Fibroblast of skin of scalp (primary cell): ENCODE measurements at regions not wholly inside any gene's neighbourhood (a gene's known extent, or its start where the extent isn't known, plus 50 kb on each side); places are given as distances from the start of the nearest gene placed in this dataset.
"Not testable (repeated sequence)": the region's sequence is repeated elsewhere in the genome, so short reads cannot be mapped to it uniquely, and the experiment has no call there.

Experiments used
- DNase-seq: peaks from one replicate; pipeline ENCODE4 v3.0.0-alpha.2; 2013

GRCh38 chr4:123649250-123649644 lies 252.7 kb downstream of the SPRY1 start:
- no peak for DNase-seq

GRCh38 chr4:123649645-123650391 lies 253.2 kb downstream of the SPRY1 start:
- peak; percentile 89 for DNase-seq

DNA sequence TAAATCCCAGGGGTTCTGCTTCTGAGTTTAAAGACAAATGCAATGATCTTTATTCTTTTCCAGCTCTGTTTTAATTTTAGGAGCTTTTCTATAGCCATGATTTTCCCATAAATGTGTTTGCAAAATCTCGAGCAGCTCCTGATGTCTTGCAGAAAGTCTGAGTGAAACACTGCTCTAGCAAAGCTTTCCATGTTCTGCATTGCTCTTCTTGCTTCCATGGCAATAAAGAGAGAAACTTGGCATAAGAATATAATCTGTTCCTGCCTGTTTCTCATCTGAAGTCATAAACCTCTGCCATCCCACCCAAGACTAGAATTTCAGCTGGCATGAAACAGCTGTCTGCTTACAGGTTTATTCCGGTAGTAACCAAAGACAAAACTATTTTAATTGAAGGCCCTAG lies 254.5 kb downstream of the SPRY1 start:
- DNase-seq, result peak; percentile 19

- no peak for DNase-seq
Observed at GRCh38 chr4:123651536-123652180, 255.1 kb downstream of the SPRY1 start.

GRCh38 chr4:123652476-123652875 lies 255.9 kb downstream of the SPRY1 start:
- DNase-seq, result peak; percentile 77

DNA sequence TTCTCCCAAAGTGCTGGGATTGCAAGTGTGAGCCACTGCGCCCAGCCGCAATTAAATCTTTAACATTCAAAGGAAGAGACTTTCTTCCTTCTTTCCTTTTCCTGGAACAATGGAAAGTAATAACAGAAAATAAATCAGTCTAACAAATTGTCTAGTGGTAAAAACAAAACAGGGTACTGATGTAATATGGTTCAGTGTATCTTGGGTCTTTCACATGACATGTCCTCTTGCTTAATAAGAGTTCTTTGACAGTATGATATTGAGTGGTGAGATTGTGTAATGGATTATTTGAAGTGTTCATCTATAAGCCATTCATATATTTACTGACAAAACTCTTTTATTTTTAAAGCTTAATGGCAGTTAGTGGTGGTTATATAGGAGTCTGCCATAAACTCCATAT lies 256.6 kb downstream of the SPRY1 start:
- no peak for DNase-seq

GRCh38 chr4:123656746-123657294 lies 260.2 kb downstream of the SPRY1 start:
- DNase-seq, result not testable (repeated sequence)

DNA sequence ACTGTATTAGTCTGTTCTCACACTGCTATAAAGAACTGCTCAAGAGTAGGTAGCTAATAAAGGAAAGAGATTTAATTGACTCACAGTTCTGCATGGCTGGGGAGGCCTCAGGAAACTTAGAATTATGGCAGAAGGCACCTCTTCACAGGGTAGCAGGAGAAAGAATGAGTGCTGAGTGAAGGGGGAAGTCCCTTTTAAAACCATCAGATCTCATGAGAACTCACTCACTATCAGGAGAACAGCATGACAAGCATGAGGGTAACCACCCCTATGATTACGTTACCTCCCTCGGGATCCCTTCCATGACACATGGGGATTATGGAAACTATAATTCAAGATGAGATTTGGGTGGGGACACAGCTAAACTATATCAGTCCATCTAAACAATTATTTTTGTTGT lies 261.0 kb downstream of the SPRY1 start:
- not testable (repeated sequence) for DNase-seq

GRCh38 chr4:123659262-123659661 lies 262.7 kb downstream of the SPRY1 start:
- no peak for DNase-seq

DNA sequence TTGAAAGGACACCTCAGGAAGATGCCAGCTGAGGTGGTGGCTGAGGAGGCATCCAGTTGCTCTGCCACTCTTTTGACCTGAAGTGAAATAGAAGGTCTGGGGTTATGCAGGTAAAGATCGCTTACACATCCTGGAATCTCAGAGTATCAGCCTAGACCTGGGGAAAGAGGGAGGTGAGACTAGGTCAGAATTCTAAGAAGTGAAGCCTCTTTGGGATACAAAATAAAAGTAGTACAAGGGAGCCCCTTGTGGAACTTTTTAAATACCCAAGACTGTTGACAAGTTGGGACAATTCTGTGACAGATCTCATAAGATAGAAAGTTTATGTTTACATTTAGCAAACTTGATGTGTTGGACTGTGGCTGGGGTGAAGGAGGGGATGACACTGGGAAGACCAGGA lies 263.1 kb downstream of the SPRY1 start:
- DNase-seq, result no peak

- DNase-seq, result peak; percentile 85
Observed at GRCh38 chr4:123661080-123661737, 264.6 kb downstream of the SPRY1 start.

DNA sequence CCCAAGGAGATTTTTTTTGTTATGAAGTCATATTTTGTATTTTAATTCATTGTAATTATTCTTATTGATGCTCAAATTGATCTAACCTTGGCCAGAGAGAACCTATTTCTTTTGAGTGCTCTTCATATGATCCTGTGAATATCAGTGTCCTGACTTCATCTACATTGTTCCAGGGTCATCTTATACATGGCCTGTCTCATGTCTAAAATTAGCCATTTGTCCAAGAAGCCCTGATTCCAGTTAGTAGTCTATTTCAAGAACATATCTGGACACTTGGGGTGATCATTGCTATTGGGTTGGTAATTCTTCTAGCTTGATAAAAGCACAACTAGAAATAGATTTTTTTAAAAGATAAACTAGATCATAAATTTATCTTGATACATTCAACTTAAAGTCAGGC lies 266.2 kb downstream of the SPRY1 start:
- no peak for DNase-seq

GRCh38 chr4:123666486-123666885 lies 269.9 kb downstream of the SPRY1 start:
- DNase-seq, result no peak

DNA sequence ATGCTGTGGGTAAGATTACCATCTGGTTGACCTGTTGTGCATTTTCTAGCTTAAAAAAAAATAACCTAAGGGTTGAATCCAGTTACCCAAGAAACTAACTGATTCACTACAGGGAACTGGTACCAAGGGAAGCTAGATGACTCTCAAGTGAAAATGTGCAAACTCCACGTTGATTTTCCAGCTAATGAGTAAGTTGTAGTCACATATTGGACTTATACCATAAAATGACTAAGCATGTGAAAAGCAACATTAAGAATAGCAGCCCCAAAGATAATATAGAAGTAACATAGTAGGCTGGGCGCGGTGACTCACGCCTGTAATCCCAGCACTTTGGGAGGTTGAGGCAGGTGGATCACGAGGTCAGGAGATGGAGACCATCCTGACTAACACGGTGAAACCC lies 270.9 kb downstream of the SPRY1 start:
- DNase-seq, result peak; percentile 35

- no peak for DNase-seq
Observed at GRCh38 chr4:123667991-123668390, 271.4 kb downstream of the SPRY1 start.

GRCh38 chr4:123671636-123672404 lies 275.2 kb downstream of the SPRY1 start:
- no peak for DNase-seq

DNA sequence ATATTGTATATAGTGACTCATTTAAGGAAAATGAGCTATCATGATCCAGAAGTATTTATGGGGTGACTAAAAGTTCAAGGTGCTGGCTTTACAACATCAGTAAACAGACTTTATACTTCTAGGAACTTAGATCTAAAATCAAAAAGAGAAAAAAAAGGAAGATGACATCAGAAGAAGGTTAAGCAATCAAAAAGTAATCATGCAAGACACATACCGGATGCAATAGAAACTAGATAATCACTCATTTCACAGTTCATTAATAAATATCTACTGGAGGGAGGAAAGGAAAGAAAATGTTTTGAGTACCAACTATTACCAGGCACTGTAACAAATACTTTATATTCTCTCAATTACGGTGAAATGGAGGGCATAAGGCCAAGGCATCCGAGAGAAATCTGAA lies 276.4 kb downstream of the SPRY1 start:
- DNase-seq, result no peak

DNA sequence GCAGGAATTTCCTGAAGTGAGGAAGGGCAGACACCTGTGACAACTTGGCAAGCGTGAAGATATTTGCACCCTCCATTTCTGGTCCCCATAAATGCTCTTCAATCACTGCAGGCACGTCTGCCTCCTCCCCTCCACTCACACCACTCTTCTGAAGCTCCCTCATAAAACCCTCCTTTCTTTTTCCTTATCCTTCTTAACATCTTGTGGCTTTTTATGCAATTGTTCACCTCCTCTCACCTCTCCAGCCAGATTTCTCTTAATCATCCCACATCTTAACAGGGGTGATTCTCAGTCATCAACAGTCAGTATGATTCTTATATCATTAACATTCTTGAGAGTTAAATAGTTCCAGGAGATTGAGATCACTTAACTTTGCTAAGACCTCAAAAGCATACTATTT lies 277.4 kb downstream of the SPRY1 start:
- DNase-seq, result no peak

DNA sequence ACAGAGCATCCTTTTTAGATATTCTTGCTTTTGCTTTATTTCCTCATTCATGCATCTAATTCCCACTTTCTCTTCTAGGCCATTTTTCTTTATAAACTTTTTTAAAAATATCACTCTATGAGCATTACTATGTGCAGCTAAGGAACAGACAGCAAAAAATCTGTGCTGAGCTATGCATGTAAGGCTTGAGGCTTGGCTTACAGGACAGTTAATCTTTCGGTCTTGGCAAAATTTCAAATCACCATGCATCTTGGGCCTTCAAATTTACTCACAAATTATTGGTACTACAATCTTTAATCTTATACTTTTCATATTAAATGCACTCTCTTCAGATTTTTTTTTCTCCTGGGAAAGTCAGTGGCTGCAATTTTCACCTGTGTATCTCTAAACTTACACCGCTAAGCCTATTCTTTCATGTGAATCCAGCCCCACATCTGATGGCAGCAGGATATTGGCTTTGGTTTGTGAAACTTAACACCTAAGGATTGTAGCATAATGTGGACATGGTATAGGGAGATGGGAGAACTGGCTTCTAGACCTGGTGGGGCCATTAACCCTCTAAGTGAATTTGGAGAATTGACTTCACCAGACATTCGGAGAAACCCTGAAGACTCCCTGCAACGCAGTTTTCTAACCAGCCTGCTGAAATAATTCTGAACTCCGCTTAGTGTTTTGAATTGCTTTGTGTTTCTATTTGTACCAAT lies 278.3 kb downstream of the SPRY1 start:
- DNase-seq, result no peak

- DNase-seq, result no peak
Observed at GRCh38 chr4:123675567-123675966, 279.0 kb downstream of the SPRY1 start.

DNA sequence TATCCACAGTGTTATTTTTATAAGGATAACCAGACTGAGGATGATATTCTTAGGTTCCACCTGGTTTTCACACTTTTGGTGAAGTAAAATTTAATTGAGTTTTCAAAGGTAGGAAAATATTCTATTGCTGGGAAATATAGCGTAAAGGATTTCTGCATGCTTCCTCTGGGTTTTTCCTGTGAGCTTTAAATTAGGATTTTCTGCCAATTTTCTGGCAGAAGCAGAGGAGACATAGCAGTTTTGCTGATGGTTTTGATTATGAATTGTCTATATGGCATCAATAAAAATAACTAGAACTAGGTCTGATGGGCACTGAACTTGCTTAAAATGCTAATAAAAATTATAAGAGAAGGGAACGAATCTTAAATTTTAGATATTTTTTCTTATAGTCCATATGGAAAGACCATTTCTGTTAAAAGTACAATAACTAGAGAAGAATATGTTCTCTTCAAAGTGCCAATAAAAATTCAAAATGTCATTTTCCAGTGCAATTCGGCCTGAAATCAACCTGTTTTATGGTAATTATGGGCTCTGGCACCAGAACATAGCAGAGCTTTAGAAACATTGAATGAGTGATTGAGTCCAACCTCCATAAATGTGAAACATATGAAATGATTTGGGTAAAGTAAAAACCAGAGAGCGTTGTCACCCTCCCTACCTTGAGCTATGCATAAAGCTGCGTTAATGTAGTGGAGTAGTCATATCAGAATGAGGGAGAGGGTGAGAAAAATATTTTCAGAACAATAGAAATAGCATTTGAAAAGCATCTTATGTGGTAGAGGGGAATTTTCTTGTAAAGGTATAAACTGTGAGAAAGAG lies 279.7 kb downstream of the SPRY1 start:
- no peak for DNase-seq
